Lower leg skin (tissue), 3 donors: ENCODE measurements at regions not wholly inside any gene's neighbourhood (a gene's known extent, or its start where the extent isn't known, plus 50 kb on each side); places are given as distances from the start of the nearest gene placed in this dataset.

Experiments used
- POLR2A ChIP-seq, 2 donors: fragments of 450-650 bp; IDR thresholded peaks; one replicate each; pipeline ENCODE4 v1.6.1; 2016 to 2017; ENCODE audit warnings: antibody characterized with exemption in 2 of 2, mild to moderate bottlenecking in 1 of 2, moderate library complexity in 1 of 2
- TF ChIP-seq, protein P1 (sequence below), 3 donors: fragments of 450-650 bp; IDR thresholded peaks; one replicate each; pipeline ENCODE4 v1.5.1; 2016; ENCODE audit warnings: antibody characterized with exemption in 3 of 3, mild to moderate bottlenecking in 3 of 3, moderate library complexity in 2 of 3

- no peak for TF ChIP-seq POLR2A (IDR thresholded peaks at IDR 0.05)
- TF ChIP-seq, protein P1, sequence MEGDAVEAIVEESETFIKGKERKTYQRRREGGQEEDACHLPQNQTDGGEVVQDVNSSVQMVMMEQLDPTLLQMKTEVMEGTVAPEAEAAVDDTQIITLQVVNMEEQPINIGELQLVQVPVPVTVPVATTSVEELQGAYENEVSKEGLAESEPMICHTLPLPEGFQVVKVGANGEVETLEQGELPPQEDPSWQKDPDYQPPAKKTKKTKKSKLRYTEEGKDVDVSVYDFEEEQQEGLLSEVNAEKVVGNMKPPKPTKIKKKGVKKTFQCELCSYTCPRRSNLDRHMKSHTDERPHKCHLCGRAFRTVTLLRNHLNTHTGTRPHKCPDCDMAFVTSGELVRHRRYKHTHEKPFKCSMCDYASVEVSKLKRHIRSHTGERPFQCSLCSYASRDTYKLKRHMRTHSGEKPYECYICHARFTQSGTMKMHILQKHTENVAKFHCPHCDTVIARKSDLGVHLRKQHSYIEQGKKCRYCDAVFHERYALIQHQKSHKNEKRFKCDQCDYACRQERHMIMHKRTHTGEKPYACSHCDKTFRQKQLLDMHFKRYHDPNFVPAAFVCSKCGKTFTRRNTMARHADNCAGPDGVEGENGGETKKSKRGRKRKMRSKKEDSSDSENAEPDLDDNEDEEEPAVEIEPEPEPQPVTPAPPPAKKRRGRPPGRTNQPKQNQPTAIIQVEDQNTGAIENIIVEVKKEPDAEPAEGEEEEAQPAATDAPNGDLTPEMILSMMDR (IDR thresholded peaks at IDR 0.05): no peak
Measured at GRCh38 chr22:48645766-48646165, 1181.9 kb downstream of the BRD1 start.
